SK-N-SH treated with all-trans-retinoic acid at 6 μM for 48 hours (cell line): ENCODE measurements at regions not wholly inside any gene's neighbourhood (a gene's known extent, or its start where the extent isn't known, plus 50 kb on each side); places are given as distances from the start of the nearest gene placed in this dataset.

Experiments used
- ATAC-seq: fragments of 200-7000 bp; cut with Tn5 transposase; 3 replicates; pipeline ENCODE4 v1.9.1; 2020; ENCODE audit warnings: mild to moderate bottlenecking, moderate library complexity
- CREB5 ChIP-seq: fragments of 250-450 bp; sonication (Bioruptor Pico); IDR thresholded peaks from 2 replicates; pipeline ENCODE4 v1.5.1; 2020; ENCODE audit warnings: low read depth, mild to moderate bottlenecking, moderate library complexity
- CSRNP3 ChIP-seq: fragments of 250-450 bp; sonication (Bioruptor Pico); IDR thresholded peaks from 2 replicates; pipeline ENCODE4 v1.5.1; 2021; ENCODE audit warnings: mild to moderate bottlenecking, moderate library complexity
- GLIS3 ChIP-seq: fragments of 250-450 bp; sonication (Bioruptor Pico); IDR thresholded peaks from 2 replicates; pipeline ENCODE4 v1.5.0; 2020; ENCODE audit warnings: mild to moderate bottlenecking, moderate library complexity
- ISL1 ChIP-seq: fragments of 250-450 bp; sonication (Bioruptor Pico); IDR thresholded peaks from 2 replicates; pipeline ENCODE4 v2.1.2; 2022; ENCODE audit warnings: mild to moderate bottlenecking, moderate library complexity
- PPARA ChIP-seq: fragments of 250-450 bp; sonication (Bioruptor Pico); IDR thresholded peaks from 2 replicates; pipeline ENCODE4 v1.5.0; 2020; ENCODE audit warnings: mild to moderate bottlenecking, borderline replicate concordance
- RARB ChIP-seq: fragments of 250-450 bp; sonication (Bioruptor Pico); IDR thresholded peaks from 2 replicates; pipeline ENCODE4 v1.8.0; 2021; ENCODE audit warnings: mild to moderate bottlenecking, moderate library complexity
- SNAI2 ChIP-seq: fragments of 250-450 bp; sonication (Bioruptor Pico); IDR thresholded peaks from 2 replicates; pipeline ENCODE4 v1.5.0; 2020; ENCODE audit warnings: mild to moderate bottlenecking, moderate library complexity
- TCF4 ChIP-seq: fragments of 250-450 bp; sonication (Bioruptor Pico); IDR thresholded peaks from 2 replicates; pipeline ENCODE4 v1.8.0; 2021; ENCODE audit warnings: mild to moderate bottlenecking, moderate library complexity, borderline replicate concordance
- ZFP3 ChIP-seq: fragments of 250-450 bp; sonication (Bioruptor Pico); IDR thresholded peaks from 2 replicates; pipeline ENCODE4 v1.5.0; 2020; ENCODE audit warnings: mild to moderate bottlenecking, moderate library complexity
- ZFP30 ChIP-seq: fragments of 450-650 bp; formaldehyde crosslinking; IDR thresholded peaks from 2 replicates; pipeline ENCODE4 v1.5.0; 2022; ENCODE audit warnings: mild to moderate bottlenecking, moderate library complexity
- ZNF8 ChIP-seq: fragments of 450-650 bp; formaldehyde crosslinking; IDR thresholded peaks from 2 replicates; pipeline ENCODE4 v1.5.0; 2020; ENCODE audit warnings: mild to moderate bottlenecking, moderate library complexity
- TF ChIP-seq, protein P1 (sequence below): fragments of 250-450 bp; sonication (Bioruptor Pico); IDR thresholded peaks from 2 replicates; pipeline ENCODE4 v1.5.0; 2020; ENCODE audit warnings: mild to moderate bottlenecking, moderate library complexity
- TF ChIP-seq, protein P2 (sequence below): fragments of 250-450 bp; sonication (Bioruptor Pico); IDR thresholded peaks from 2 replicates; pipeline ENCODE4 v1.8.0; 2020; ENCODE audit warnings: mild to moderate bottlenecking, moderate library complexity, borderline replicate concordance
- TF ChIP-seq, protein P3 (sequence below): fragments of 250-450 bp; sonication (Bioruptor Pico); IDR thresholded peaks from 2 replicates; pipeline ENCODE4 v1.8.0; 2021; ENCODE audit warnings: low read depth, mild to moderate bottlenecking, moderate library complexity, borderline replicate concordance

DNA sequence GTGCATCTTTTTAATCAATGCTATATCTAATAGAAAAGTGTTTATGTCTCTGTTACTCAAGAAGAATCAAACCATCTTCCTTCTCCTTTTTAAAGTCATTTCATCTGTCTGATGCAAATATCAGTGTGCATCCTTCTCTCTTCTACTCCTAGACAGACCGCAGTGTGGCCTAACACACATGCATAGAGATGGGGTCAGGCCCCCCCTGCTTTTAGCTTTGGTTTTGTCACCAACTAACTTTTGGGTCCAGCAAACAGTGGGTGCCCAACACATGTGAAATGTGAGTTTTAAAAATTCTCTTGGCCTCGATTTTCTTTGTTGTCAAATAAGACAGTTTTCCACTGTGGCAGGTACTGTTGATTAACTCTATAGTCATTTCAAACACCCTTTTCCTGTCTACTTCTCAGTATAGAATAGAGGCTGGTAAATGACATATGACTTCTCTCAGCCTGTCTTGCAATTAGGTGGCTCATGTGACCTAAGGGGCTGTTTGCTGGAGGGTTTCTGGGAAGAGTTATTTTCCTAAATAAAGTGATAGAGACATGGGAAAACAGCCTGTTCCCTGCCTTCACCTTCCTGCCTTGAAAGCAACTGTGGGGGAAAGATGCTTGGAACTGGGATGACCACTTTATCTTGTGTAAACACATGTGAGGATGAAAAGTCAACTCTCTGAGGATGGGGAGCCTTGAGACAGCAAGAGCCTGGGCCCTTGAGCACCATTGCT is 65.7 kb upstream of the DARS1 start:
- ATAC-seq: no peak
- TF ChIP-seq SNAI2: no peak
- TF ChIP-seq ISL1 (CRISPR knock-in tag): no peak
- TF ChIP-seq, protein P1, sequence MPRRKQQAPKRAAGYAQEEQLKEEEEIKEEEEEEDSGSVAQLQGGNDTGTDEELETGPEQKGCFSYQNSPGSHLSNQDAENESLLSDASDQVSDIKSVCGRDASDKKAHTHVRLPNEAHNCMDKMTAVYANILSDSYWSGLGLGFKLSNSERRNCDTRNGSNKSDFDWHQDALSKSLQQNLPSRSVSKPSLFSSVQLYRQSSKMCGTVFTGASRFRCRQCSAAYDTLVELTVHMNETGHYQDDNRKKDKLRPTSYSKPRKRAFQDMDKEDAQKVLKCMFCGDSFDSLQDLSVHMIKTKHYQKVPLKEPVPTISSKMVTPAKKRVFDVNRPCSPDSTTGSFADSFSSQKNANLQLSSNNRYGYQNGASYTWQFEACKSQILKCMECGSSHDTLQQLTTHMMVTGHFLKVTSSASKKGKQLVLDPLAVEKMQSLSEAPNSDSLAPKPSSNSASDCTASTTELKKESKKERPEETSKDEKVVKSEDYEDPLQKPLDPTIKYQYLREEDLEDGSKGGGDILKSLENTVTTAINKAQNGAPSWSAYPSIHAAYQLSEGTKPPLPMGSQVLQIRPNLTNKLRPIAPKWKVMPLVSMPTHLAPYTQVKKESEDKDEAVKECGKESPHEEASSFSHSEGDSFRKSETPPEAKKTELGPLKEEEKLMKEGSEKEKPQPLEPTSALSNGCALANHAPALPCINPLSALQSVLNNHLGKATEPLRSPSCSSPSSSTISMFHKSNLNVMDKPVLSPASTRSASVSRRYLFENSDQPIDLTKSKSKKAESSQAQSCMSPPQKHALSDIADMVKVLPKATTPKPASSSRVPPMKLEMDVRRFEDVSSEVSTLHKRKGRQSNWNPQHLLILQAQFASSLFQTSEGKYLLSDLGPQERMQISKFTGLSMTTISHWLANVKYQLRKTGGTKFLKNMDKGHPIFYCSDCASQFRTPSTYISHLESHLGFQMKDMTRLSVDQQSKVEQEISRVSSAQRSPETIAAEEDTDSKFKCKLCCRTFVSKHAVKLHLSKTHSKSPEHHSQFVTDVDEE (CRISPR knock-in tag): no peak
- TF ChIP-seq TCF4 (CRISPR knock-in tag): no peak
- no peak for TF ChIP-seq CREB5 (CRISPR knock-in tag)
- TF ChIP-seq GLIS3: no peak
- no peak for TF ChIP-seq PPARA (CRISPR knock-in tag)
- TF ChIP-seq, protein P2, sequence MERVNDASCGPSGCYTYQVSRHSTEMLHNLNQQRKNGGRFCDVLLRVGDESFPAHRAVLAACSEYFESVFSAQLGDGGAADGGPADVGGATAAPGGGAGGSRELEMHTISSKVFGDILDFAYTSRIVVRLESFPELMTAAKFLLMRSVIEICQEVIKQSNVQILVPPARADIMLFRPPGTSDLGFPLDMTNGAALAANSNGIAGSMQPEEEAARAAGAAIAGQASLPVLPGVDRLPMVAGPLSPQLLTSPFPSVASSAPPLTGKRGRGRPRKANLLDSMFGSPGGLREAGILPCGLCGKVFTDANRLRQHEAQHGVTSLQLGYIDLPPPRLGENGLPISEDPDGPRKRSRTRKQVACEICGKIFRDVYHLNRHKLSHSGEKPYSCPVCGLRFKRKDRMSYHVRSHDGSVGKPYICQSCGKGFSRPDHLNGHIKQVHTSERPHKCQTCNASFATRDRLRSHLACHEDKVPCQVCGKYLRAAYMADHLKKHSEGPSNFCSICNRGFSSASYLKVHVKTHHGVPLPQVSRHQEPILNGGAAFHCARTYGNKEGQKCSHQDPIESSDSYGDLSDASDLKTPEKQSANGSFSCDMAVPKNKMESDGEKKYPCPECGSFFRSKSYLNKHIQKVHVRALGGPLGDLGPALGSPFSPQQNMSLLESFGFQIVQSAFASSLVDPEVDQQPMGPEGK: no peak
- no peak for TF ChIP-seq ZFP30 (CRISPR knock-in tag)
- no peak for TF ChIP-seq ZNF8 (CRISPR knock-in tag)
- TF ChIP-seq CSRNP3 (CRISPR knock-in tag): no peak

- ATAC-seq: no peak
- TF ChIP-seq RARB (CRISPR knock-in tag) (no peak), SNAI2 (no peak), ZFP3 (CRISPR knock-in tag) (no peak)
- TF ChIP-seq, protein P3, sequence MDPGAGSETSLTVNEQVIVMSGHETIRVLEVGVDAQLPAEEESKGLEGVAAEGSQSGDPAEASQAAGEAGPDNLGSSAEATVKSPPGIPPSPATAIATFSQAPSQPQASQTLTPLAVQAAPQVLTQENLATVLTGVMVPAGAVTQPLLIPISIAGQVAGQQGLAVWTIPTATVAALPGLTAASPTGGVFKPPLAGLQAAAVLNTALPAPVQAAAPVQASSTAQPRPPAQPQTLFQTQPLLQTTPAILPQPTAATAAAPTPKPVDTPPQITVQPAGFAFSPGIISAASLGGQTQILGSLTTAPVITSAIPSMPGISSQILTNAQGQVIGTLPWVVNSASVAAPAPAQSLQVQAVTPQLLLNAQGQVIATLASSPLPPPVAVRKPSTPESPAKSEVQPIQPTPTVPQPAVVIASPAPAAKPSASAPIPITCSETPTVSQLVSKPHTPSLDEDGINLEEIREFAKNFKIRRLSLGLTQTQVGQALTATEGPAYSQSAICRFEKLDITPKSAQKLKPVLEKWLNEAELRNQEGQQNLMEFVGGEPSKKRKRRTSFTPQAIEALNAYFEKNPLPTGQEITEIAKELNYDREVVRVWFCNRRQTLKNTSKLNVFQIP: no peak
Measured at GRCh38 chr2:136049991-136050920, 64.8 kb upstream of the DARS1 start.

DNA sequence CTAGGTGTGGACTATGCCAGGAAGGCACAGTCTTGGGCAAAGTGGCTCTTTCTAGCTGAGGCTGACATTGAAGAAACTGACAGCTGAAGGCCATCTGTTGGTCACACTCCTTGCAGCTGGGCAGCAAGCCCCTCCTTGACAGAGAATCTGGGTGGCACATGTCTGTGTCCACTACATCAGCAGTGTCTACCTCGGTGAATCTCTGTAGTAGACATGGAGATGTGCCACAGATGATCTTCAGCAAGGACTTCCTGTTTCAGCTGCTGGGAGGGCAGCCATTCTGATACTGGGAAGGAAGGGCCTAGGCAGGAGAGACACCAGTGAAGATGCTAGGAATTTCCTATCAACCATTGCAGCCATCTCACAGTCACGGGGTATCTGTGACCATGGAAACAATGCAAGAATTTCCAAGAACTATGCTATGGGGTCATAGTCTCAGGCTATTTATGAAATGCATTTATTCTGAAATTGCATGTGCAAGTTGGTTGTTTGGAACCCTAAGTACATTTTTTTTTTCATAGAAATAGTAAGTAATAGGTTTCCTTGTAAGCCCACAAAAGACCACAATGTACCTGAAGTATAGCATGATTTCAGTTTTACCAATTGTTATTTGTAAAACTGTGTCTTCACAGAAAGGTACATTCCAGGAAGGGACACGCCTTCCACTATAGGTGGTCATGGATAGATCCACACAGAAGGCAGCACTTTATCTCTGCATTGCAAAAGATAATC is 63.8 kb upstream of the DARS1 start:
- ATAC-seq: no peak
- no peak for TF ChIP-seq ZFP30 (CRISPR knock-in tag)
- TF ChIP-seq, protein P1 (CRISPR knock-in tag): no peak
- TF ChIP-seq ZFP3 (CRISPR knock-in tag): no peak
